Adrenal gland (tissue), 5 donors: ENCODE measurements at regions not wholly inside any gene's neighbourhood (a gene's known extent, or its start where the extent isn't known, plus 50 kb on each side); places are given as distances from the start of the nearest gene placed in this dataset.

Source experiments
- CTCF ChIP-seq, 6 experiments: fragments of 450-650 bp in 4 of 6; fragments of 200-600 bp in 2 of 6; sonication (generic) in 1 of 6; IDR thresholded peaks; 1 replicate in 5 of 6; 2 replicates in 1 of 6; pipeline versions ENCODE4 v1.5.1 to v1.8.0; 2016 to 2021; ENCODE audit warnings: antibody characterized with exemption in 6 of 6, mild to moderate bottlenecking in 2 of 6, moderate library complexity in 1 of 6
- POLR2A ChIP-seq, 2 donors: fragments of 450-650 bp; IDR thresholded peaks; one replicate each; pipeline ENCODE4 v1.6.1; 2017; ENCODE audit warnings: antibody characterized with exemption in 2 of 2, mild to moderate bottlenecking in 2 of 2, moderate library complexity in 1 of 2
- donor health status: DM: no; HTN: no; CAD: no.

- no peak for TF ChIP-seq CTCF (IDR thresholded peaks at IDR 0.05)
- TF ChIP-seq POLR2A (IDR thresholded peaks at IDR 0.05), result no peak
Measured at GRCh38 chr1:189654906-189655305, 822.8 kb downstream of the BRINP3 start.
